Omental fat pad (tissue), 3 donors: ENCODE measurements at regions not wholly inside any gene's neighbourhood (a gene's known extent, or its start where the extent isn't known, plus 50 kb on each side); places are given as distances from the start of the nearest gene placed in this dataset.
"Not testable (repeated sequence)": the region's sequence is repeated elsewhere in the genome, so short reads cannot be mapped to it uniquely, and the experiment has no call there.

Experiments
- ATAC-seq: fragments of 150-250 bp; one replicate; pipeline ENCODE4 v1.9.1; 2016; ENCODE audit warnings: mild to moderate bottlenecking, moderate library complexity; ENCODE audit not compliant: low FRiP score
- DNase-seq: peaks from one replicate; pipeline ENCODE4 v3.0.0-alpha.2; 2019; ENCODE audit warnings: low spot score
- CTCF ChIP-seq, 3 donors: fragments of 450-650 bp; IDR thresholded peaks; one replicate each; pipeline ENCODE4 v1.5.1; 2016 to 2017; ENCODE audit warnings: antibody characterized with exemption in 3 of 3, mild to moderate bottlenecking in 3 of 3, moderate library complexity in 2 of 3

- no peak for ATAC-seq
- no peak for DNase-seq
- TF ChIP-seq CTCF (IDR thresholded peaks at IDR 0.05): no peak
These were observed 533.2 kb downstream of the XYLT1 start for GRCh38 chr16:16937576-16937975.

GRCh38 chr16:16938009-16938408, 532.8 kb downstream of the XYLT1 start:
- no peak for TF ChIP-seq CTCF (IDR thresholded peaks at IDR 0.05)
- no peak for ATAC-seq

GRCh38 chr16:16938980-16939379, 531.8 kb downstream of the XYLT1 start:
- no peak for ATAC-seq
- no peak for DNase-seq

More at GRCh38 chr16:16938009-16938408, 532.8 kb downstream of the XYLT1 start:
- DNase-seq: no peak

GRCh38 chr16:16940351-16940750, 530.4 kb downstream of the XYLT1 start:
- no peak for ATAC-seq
- TF ChIP-seq CTCF (IDR thresholded peaks at IDR 0.05): no peak

More at GRCh38 chr16:16938980-16939379, 531.8 kb downstream of the XYLT1 start:
- no peak for TF ChIP-seq CTCF (IDR thresholded peaks at IDR 0.05)

GRCh38 chr16:16942849-16943248, 527.9 kb downstream of the XYLT1 start:
- ATAC-seq, DNase-seq: not testable (repeated sequence)

More at GRCh38 chr16:16940351-16940750, 530.4 kb downstream of the XYLT1 start:
- no peak for DNase-seq

- DNase-seq (no peak), ATAC-seq (no peak)
- no peak for TF ChIP-seq CTCF (IDR thresholded peaks at IDR 0.05)
These were observed 525.6 kb downstream of the XYLT1 start for GRCh38 chr16:16945207-16945606.

GRCh38 chr16:16956376-16956775, 514.4 kb downstream of the XYLT1 start:
- DNase-seq: no peak
- TF ChIP-seq CTCF (IDR thresholded peaks at IDR 0.05): no peak
- ATAC-seq: no peak

GRCh38 chr16:16960785-16961184, 510.0 kb downstream of the XYLT1 start:
- TF ChIP-seq CTCF (IDR thresholded peaks at IDR 0.05): no peak
- no peak for DNase-seq
- no peak for ATAC-seq
